WTC11 (cell line): ENCODE measurements at regions not wholly inside any gene's neighbourhood (a gene's known extent, or its start where the extent isn't known, plus 50 kb on each side); places are given as distances from the start of the nearest gene placed in this dataset.

ENCODE experiments used
- ATAC-seq: fragments of 200-7000 bp; cut with Tn5 transposase; 2 replicates; pipeline ENCODE4 v1.10.0; 2021; ENCODE audit warnings: mild to moderate bottlenecking, moderate library complexity
- CTCF ChIA-PET: fragments of 300-600 bp; sonication (Branson Sonifier 250); formaldehyde crosslinking; loops from one replicate; lab custom pipeline; 2021; ENCODE audit warnings: antibody characterized with exemption; lab: Charles Lee
- POLR2A ChIA-PET: fragments of 350-600 bp; sonication (Branson Sonifier 250); formaldehyde crosslinking; loops from one replicate; lab custom pipeline; 2021; ENCODE audit warnings: antibody characterized with exemption; lab: Charles Lee
- DNase-seq: peaks from one replicate; pipeline ENCODE4 v3.0.0; 2021; ENCODE audit warnings: low spot score
- H3K27ac Mint-ChIP-seq: 2 replicates; pipeline ENCODE4 v1.8.0; 2021; ENCODE audit warnings: mixed read lengths
- H3K27me3 Mint-ChIP-seq: 2 replicates; pipeline ENCODE4 v1.8.0; 2021; ENCODE audit warnings: low read depth, mild to moderate bottlenecking, moderate library complexity, mixed read lengths
- H3K36me3 Mint-ChIP-seq: 2 replicates; pipeline ENCODE4 v1.8.0; 2021; ENCODE audit warnings: mixed read lengths
- H3K4me1 Mint-ChIP-seq: 2 replicates; pipeline ENCODE4 v1.8.0; 2022; ENCODE audit warnings: mixed read lengths
- H3K4me3 Mint-ChIP-seq: 2 replicates; pipeline ENCODE4 v1.8.0; 2021; ENCODE audit warnings: mild to moderate bottlenecking, moderate library complexity, mixed read lengths
- H3K9me3 Mint-ChIP-seq: 2 replicates; pipeline ENCODE4 v1.8.0; 2021; ENCODE audit warnings: mixed read lengths
- CREM ChIP-seq: sonication (generic); formaldehyde crosslinking; IDR thresholded peaks from 2 replicates; pipeline ENCODE4 v1.8.1; 2022; ENCODE audit warnings: mild to moderate bottlenecking, missing genetic modification reagents, moderate library complexity
- ELF4 ChIP-seq: sonication (generic); formaldehyde crosslinking; IDR thresholded peaks from 2 replicates; pipeline ENCODE4 v1.8.1; 2022; ENCODE audit warnings: low read depth, mild to moderate bottlenecking, moderate library complexity, missing genetic modification reagents
- ETV6 ChIP-seq: sonication (generic); formaldehyde crosslinking; IDR thresholded peaks from 2 replicates; pipeline ENCODE4 v1.8.1; 2022; ENCODE audit warnings: mild to moderate bottlenecking, missing genetic modification reagents
- GABPB1 ChIP-seq: sonication (generic); formaldehyde crosslinking; IDR thresholded peaks from 2 replicates; pipeline ENCODE4 v1.8.1; 2023; ENCODE audit warnings: mild to moderate bottlenecking, missing genetic modification reagents
- HMGA2 ChIP-seq: fragments of 250-450 bp; sonication (Bioruptor Pico); IDR thresholded peaks from 2 replicates; pipeline ENCODE4 v1.4.0; 2021; ENCODE audit warnings: mild to moderate bottlenecking, moderate library complexity
- JUN ChIP-seq: sonication (generic); formaldehyde crosslinking; IDR thresholded peaks from 2 replicates; pipeline ENCODE4 v1.8.0; 2023; ENCODE audit warnings: mild to moderate bottlenecking, missing genetic modification reagents
- PRRX2 ChIP-seq: fragments of 250-450 bp; sonication (Bioruptor Pico); IDR thresholded peaks from 2 replicates; pipeline ENCODE4 v1.8.0; 2021; ENCODE audit warnings: mild to moderate bottlenecking
- RELA ChIP-seq: sonication (generic); formaldehyde crosslinking; IDR thresholded peaks from 2 replicates; pipeline ENCODE4 v1.8.1; 2022; ENCODE audit warnings: missing genetic modification reagents, mild to moderate bottlenecking, borderline replicate concordance
- TF ChIP-seq, protein P1 (sequence below): sonication (generic); formaldehyde crosslinking; IDR thresholded peaks from 2 replicates; pipeline ENCODE4 v1.8.1; 2022; ENCODE audit warnings: mild to moderate bottlenecking, moderate library complexity, missing genetic modification reagents
- TF ChIP-seq, protein P2 (sequence below): fragments of 250-450 bp; sonication (Bioruptor Pico); IDR thresholded peaks from 2 replicates; pipeline ENCODE4 v1.8.0; 2021; ENCODE audit warnings: mild to moderate bottlenecking
- TF ChIP-seq, protein P3 (sequence below): sonication (generic); formaldehyde crosslinking; IDR thresholded peaks from 2 replicates; pipeline ENCODE4 v1.8.0; 2022; ENCODE audit warnings: mild to moderate bottlenecking, missing genetic modification reagents
- TF ChIP-seq, protein P4 (sequence below): sonication (generic); formaldehyde crosslinking; IDR thresholded peaks from 2 replicates; pipeline ENCODE4 v1.8.0; 2023; ENCODE audit warnings: missing genetic modification reagents, mild to moderate bottlenecking, borderline replicate concordance

DNA sequence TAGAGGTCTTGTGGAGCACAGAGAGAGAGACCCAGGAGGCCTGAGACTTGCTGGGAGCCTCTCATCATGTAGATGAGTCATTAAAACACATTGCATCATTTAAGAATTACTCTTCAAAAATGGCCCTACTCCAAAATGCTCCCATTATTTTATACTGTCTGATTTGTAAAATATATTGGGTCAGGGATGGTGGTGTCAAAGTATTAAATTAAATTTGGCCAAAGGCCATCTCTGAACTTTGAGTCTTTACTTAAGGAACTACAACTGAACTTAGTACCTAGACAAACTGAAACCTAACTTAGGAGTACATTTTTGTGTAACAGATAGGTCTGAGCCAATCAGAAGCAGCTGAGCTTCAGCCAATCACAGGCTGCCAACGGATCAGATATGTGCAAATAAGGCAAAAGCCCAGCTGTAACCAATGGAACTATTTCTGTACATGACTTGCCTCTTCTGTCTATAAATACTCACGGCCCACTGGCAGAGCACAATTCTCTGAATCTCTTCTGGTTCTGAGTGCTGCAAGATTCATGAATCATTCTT is 657.2 kb downstream of the TLE1 start:
- POLR2A ChIA-PET = no interaction called here
- CTCF ChIA-PET = no interaction called here
- DNase-seq (no peak), ATAC-seq (no peak)
- Mint-ChIP-seq H3K36me3 (no peaks in the 10 kb centered on the region), H3K27ac (no peak overlapping the region), H3K27me3 (no peaks in the 10 kb centered on the region), H3K4me1 (peaks cover 23% of the 10 kb centered on the region), H3K9me3 (no peaks in the 10 kb centered on the region), H3K4me3 (no peak overlapping the region)
- TF ChIP-seq GABPB1 (CRISPR knock-in tag) (no peak), JUN (CRISPR knock-in tag) (no peak), HMGA2 (CRISPR knock-in tag) (no peak), RELA (CRISPR knock-in tag) (no peak)
- TF ChIP-seq, protein P1, sequence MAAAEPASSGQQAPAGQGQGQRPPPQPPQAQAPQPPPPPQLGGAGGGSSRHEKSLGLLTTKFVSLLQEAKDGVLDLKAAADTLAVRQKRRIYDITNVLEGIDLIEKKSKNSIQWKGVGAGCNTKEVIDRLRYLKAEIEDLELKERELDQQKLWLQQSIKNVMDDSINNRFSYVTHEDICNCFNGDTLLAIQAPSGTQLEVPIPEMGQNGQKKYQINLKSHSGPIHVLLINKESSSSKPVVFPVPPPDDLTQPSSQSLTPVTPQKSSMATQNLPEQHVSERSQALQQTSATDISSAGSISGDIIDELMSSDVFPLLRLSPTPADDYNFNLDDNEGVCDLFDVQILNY (CRISPR knock-in tag) = no peak
- TF ChIP-seq, protein P2, sequence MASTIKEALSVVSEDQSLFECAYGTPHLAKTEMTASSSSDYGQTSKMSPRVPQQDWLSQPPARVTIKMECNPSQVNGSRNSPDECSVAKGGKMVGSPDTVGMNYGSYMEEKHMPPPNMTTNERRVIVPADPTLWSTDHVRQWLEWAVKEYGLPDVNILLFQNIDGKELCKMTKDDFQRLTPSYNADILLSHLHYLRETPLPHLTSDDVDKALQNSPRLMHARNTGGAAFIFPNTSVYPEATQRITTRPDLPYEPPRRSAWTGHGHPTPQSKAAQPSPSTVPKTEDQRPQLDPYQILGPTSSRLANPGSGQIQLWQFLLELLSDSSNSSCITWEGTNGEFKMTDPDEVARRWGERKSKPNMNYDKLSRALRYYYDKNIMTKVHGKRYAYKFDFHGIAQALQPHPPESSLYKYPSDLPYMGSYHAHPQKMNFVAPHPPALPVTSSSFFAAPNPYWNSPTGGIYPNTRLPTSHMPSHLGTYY = no peak
- TF ChIP-seq, protein P3, sequence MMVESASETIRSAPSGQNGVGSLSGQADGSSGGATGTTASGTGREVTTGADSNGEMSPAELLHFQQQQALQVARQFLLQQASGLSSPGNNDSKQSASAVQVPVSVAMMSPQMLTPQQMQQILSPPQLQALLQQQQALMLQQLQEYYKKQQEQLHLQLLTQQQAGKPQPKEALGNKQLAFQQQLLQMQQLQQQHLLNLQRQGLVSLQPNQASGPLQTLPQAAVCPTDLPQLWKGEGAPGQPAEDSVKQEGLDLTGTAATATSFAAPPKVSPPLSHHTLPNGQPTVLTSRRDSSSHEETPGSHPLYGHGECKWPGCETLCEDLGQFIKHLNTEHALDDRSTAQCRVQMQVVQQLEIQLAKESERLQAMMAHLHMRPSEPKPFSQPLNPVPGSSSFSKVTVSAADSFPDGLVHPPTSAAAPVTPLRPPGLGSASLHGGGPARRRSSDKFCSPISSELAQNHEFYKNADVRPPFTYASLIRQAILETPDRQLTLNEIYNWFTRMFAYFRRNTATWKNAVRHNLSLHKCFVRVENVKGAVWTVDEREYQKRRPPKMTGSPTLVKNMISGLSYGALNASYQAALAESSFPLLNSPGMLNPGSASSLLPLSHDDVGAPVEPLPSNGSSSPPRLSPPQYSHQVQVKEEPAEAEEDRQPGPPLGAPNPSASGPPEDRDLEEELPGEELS (CRISPR knock-in tag) = no peak

DNA sequence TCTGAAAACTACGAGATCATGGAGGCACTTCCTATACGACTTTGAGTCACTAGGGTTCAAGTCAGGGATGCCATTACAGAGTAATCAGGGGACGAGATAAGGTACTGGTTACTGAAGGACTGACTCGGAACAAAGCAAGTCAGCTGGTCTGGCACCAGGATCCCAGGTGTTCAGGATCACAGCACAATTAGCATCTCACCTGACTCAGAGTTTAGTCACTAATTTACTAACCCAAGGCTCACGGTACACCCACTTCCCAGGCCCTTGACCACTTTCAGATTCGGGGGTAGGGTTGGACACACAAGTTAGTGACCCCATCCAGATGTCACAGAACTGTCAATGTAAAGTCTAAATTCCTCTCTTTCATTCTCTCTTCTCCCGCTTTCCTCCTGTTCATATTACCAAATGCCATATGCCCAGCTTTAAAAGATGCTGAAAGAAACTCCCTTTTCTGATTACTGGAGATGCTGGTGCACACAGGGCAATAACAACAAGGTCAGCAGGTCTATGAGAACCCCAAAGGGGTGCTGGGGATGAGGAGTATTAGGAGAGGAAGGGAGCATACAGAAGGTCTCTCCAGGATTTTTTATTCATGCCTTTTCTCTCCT is 657.8 kb downstream of the TLE1 start:
- Mint-ChIP-seq H3K27me3 (no peaks in the 10 kb centered on the region), H3K4me3 (no peak overlapping the region), H3K9me3 (no peaks in the 10 kb centered on the region), H3K36me3 (no peaks in the 10 kb centered on the region; the same call in 1 of the 2 replicates), H3K4me1 (peaks cover 23% of the 10 kb centered on the region), H3K27ac (peak overlapping the region; percentile 34; the same call in 1 of the 2 replicates)
- CTCF ChIA-PET = no interaction called here
- DNase-seq (no peak), ATAC-seq (no peak)
- TF ChIP-seq CREM (CRISPR knock-in tag) (no peak), PRRX2 (CRISPR knock-in tag) (no peak)
- POLR2A ChIA-PET = no interaction called here

DNA sequence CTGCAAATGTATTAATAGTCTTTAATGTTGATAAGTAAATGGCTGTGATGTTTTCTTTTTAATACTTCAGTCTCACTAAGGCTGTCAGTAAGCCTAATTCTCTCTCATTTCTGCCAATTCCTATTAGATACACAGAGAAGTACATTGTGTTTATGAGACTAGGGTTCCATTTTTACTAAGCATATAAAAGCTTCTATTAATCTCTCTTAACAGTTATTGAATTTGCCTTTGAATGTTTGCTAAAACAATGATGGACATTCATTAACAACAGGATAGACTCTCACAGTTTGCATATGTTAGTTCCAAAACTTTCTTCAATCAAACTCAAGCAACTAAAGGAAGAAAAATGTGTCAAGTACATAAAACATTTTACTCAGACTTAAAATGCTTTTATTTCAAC is 659.3 kb downstream of the TLE1 start:
- TF ChIP-seq ETV6 (CRISPR knock-in tag) (no peak), ELF4 (CRISPR knock-in tag) (no peak), PRRX2 (CRISPR knock-in tag) (no peak)
- TF ChIP-seq, protein P4, sequence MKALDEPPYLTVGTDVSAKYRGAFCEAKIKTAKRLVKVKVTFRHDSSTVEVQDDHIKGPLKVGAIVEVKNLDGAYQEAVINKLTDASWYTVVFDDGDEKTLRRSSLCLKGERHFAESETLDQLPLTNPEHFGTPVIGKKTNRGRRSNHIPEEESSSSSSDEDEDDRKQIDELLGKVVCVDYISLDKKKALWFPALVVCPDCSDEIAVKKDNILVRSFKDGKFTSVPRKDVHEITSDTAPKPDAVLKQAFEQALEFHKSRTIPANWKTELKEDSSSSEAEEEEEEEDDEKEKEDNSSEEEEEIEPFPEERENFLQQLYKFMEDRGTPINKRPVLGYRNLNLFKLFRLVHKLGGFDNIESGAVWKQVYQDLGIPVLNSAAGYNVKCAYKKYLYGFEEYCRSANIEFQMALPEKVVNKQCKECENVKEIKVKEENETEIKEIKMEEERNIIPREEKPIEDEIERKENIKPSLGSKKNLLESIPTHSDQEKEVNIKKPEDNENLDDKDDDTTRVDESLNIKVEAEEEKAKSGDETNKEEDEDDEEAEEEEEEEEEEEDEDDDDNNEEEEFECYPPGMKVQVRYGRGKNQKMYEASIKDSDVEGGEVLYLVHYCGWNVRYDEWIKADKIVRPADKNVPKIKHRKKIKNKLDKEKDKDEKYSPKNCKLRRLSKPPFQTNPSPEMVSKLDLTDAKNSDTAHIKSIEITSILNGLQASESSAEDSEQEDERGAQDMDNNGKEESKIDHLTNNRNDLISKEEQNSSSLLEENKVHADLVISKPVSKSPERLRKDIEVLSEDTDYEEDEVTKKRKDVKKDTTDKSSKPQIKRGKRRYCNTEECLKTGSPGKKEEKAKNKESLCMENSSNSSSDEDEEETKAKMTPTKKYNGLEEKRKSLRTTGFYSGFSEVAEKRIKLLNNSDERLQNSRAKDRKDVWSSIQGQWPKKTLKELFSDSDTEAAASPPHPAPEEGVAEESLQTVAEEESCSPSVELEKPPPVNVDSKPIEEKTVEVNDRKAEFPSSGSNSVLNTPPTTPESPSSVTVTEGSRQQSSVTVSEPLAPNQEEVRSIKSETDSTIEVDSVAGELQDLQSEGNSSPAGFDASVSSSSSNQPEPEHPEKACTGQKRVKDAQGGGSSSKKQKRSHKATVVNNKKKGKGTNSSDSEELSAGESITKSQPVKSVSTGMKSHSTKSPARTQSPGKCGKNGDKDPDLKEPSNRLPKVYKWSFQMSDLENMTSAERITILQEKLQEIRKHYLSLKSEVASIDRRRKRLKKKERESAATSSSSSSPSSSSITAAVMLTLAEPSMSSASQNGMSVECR (CRISPR knock-in tag) = no peak
- H3K4me3 Mint-ChIP-seq = no peak overlapping the region
- no peaks in the 10 kb centered on the region; the same call in 1 of the 2 replicates for H3K36me3 Mint-ChIP-seq
- ATAC-seq (no peak), DNase-seq (no peak)
- no peaks in the 10 kb centered on the region for H3K27me3 Mint-ChIP-seq
- no peaks in the 10 kb centered on the region for H3K9me3 Mint-ChIP-seq
- ChIA-PET POLR2A (no interaction called here), CTCF (no interaction called here)
- peaks cover 23% of the 10 kb centered on the region for H3K4me1 Mint-ChIP-seq
- no peak overlapping the region for H3K27ac Mint-ChIP-seq
